Retinal pigment epithelial cell (primary cell): ENCODE measurements at regions not wholly inside any gene's neighbourhood (a gene's known extent, or its start where the extent isn't known, plus 50 kb on each side); places are given as distances from the start of the nearest gene placed in this dataset.

Experiments used
- DNase-seq: peaks from one replicate; pipeline ENCODE4 v3.0.0-alpha.2; 2010; ENCODE audit warnings: low read depth
- H3K4me3 ChIP-seq: 2 replicates; pipeline ENCODE4 v1.5.1; 2011; ENCODE audit warnings: mild to moderate bottlenecking, low read length, control low read depth, moderate library complexity
- CTCF ChIP-seq: conservative IDR thresholded peaks from 2 replicates; pipeline ENCODE4 v1.5.1; 2011; ENCODE audit warnings: low read depth, low read length, control low read depth, inconsistent platforms

GRCh38 chr14:55975281-55975910 lies 142.8 kb upstream of the PELI2 start:
- DNase-seq: no peak
- no peak overlapping the region for H3K4me3 ChIP-seq
- no peak for TF ChIP-seq CTCF

- DNase-seq: no peak
- TF ChIP-seq CTCF: no peak
- H3K4me3 ChIP-seq: no peak overlapping the region
These were observed 142.0 kb upstream of the PELI2 start for GRCh38 chr14:55976219-55976618.

- TF ChIP-seq CTCF: no peak
- H3K4me3 ChIP-seq: no peak overlapping the region
- no peak for DNase-seq
These were observed 141.6 kb upstream of the PELI2 start for GRCh38 chr14:55976655-55977054.

GRCh38 chr14:55977392-55978150 lies 140.6 kb upstream of the PELI2 start:
- no peak for DNase-seq
- TF ChIP-seq CTCF: no peak

GRCh38 chr14:55979096-55979495 lies 139.1 kb upstream of the PELI2 start:
- H3K4me3 ChIP-seq: no peak overlapping the region
- no peak for DNase-seq
- no peak for TF ChIP-seq CTCF

More at GRCh38 chr14:55977392-55978150, 140.6 kb upstream of the PELI2 start:
- no peak overlapping the region for H3K4me3 ChIP-seq

- no peak for DNase-seq
- H3K4me3 ChIP-seq: no peak overlapping the region
- no peak for TF ChIP-seq CTCF
These were observed 138.4 kb upstream of the PELI2 start for GRCh38 chr14:55979781-55980180.

GRCh38 chr14:55980970-55981369 lies 137.2 kb upstream of the PELI2 start:
- DNase-seq: no peak
- TF ChIP-seq CTCF: no peak
- no peak overlapping the region for H3K4me3 ChIP-seq
